ENCODE measurements at regions not wholly inside any gene's neighbourhood (a gene's known extent, or its start where the extent isn't known, plus 50 kb on each side); places are given as distances from the start of the nearest gene placed in this dataset.

DNA sequence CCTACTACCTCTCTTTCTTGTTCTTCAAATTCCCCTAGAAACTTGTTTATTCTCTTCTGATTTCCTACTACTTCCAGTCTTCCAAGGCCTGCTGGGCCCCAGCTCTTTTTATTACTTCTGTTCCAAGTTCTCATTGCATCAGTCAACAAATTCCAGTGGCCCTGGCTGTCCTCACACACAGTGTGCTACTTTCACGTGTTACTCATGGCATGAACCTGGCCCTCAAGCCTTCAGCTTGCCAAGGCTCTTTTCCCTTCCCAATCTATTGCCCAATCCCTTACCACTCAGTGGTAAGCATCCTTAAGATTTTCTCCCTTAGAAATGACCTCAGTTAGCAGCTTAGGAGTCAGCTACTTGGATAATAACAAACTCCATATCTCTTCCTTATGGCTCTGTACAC is 613.5 kb downstream of the LMO4 start (continued):
- TF ChIP-seq, protein P1, sequence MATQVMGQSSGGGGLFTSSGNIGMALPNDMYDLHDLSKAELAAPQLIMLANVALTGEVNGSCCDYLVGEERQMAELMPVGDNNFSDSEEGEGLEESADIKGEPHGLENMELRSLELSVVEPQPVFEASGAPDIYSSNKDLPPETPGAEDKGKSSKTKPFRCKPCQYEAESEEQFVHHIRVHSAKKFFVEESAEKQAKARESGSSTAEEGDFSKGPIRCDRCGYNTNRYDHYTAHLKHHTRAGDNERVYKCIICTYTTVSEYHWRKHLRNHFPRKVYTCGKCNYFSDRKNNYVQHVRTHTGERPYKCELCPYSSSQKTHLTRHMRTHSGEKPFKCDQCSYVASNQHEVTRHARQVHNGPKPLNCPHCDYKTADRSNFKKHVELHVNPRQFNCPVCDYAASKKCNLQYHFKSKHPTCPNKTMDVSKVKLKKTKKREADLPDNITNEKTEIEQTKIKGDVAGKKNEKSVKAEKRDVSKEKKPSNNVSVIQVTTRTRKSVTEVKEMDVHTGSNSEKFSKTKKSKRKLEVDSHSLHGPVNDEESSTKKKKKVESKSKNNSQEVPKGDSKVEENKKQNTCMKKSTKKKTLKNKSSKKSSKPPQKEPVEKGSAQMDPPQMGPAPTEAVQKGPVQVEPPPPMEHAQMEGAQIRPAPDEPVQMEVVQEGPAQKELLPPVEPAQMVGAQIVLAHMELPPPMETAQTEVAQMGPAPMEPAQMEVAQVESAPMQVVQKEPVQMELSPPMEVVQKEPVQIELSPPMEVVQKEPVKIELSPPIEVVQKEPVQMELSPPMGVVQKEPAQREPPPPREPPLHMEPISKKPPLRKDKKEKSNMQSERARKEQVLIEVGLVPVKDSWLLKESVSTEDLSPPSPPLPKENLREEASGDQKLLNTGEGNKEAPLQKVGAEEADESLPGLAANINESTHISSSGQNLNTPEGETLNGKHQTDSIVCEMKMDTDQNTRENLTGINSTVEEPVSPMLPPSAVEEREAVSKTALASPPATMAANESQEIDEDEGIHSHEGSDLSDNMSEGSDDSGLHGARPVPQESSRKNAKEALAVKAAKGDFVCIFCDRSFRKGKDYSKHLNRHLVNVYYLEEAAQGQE (IDR thresholded peaks at IDR 0.05): no peak
- TF ChIP-seq, protein P2, sequence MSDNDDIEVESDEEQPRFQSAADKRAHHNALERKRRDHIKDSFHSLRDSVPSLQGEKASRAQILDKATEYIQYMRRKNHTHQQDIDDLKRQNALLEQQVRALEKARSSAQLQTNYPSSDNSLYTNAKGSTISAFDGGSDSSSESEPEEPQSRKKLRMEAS (IDR thresholded peaks at IDR 0.05): no peak

DNA sequence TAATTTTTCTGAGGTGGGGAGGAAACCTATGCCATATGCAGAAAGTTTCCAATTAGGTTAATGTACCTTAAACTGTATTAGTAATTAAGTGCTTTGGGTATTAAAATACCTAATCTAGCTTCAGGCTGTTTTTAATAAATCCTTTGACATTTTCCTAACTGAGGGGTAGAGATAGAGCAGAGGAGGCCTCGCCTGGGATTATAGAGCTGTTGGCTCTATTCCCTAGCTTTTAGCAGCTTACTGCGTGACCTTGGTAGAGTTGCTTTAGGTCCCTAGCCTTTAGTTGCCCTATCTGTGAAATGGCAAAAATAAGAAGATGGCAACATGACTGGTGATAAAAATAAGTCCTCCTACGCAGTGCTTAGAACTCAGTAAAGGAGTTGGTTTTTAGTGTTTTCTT is 621.0 kb downstream of the LMO4 start:
- 84% methylated on average over 3 of the region's 3 CpGs for WGBS
- TF ChIP-seq FOXA1 (IDR thresholded peaks at IDR 0.05): no peak
- H3K27ac ChIP-seq (ENCODE audit: low read depth in 1 of 2, low read length in 2 of 2): no peak overlapping the region
- H3K27me3 ChIP-seq (ENCODE audit: control insufficient read depth in 4 of 4, insufficient read depth in 4 of 4, low read length in 3 of 4): no peaks in the 10 kb centered on the region
- H3K9ac ChIP-seq (ENCODE audit: low read depth in 1 of 2, low read length in 2 of 2): no peak overlapping the region
- no peaks in the 10 kb centered on the region for H3K36me3 ChIP-seq (ENCODE audit: control insufficient read depth in 4 of 4, insufficient read depth in 3 of 4, low read depth in 1 of 4, low read length in 3 of 4)
- no peak for DNase-seq (ENCODE audit: low spot score)
- no peak overlapping the region for H3K4me3 ChIP-seq (ENCODE audit: low read depth in 1 of 3, low read length in 3 of 3)
- no peaks in the 10 kb centered on the region for H3K4me1 ChIP-seq (ENCODE audit: control insufficient read depth in 4 of 4, insufficient read depth in 4 of 4, low read length in 3 of 4)
- H3K9me3 ChIP-seq (ENCODE audit: control insufficient read depth in 4 of 4, low read length in 3 of 4): no peaks in the 10 kb centered on the region

DNA sequence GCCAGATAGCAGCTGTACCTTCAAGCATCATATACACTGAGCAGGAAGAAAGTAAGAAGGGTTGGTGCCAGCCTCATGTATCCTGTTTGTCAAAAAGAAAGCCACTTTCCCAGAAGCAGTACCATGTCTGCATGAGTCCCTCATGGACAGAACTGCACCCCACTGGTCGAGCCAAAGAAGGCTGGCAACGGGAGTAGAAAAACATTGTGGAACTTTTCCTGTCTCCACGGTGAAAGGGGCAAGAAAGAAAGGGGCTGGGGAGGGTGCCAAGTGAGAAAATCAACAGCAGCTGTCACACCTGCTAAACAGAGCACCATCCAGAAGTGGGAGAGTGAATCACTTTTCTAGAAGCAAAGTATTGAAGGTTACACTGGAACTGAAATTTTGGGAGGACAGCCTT is 621.7 kb downstream of the LMO4 start:
- TF ChIP-seq FOXA2 (IDR thresholded peaks at IDR 0.05) (no peak), GABPA (IDR thresholded peaks at IDR 0.05 in 1 of 2, conservative IDR thresholded peaks at IDR 0.05 in 1 of 2) (no peak), NR2F2 (IDR thresholded peaks at IDR 0.05) (no peak), HNF4A (conservative IDR thresholded peaks at IDR 0.05) (no peak), SP1 (IDR thresholded peaks at IDR 0.05) (no peak), YY1 (IDR thresholded peaks at IDR 0.05) (no peak), HNF4G (IDR thresholded peaks at IDR 0.05) (no peak), JUND (IDR thresholded peaks at IDR 0.05) (no peak), EGR1 (IDR thresholded peaks at IDR 0.05; ENCODE audit: low read depth in 2 of 2) (no peak), RXRA (IDR thresholded peaks at IDR 0.05) (no peak), TAF1 (conservative IDR thresholded peaks at IDR 0.05) (no peak), FOXA1 (IDR thresholded peaks at IDR 0.05) (no peak), RAD21 (IDR thresholded peaks at IDR 0.05) (no peak)
- TF ChIP-seq, protein P3, sequence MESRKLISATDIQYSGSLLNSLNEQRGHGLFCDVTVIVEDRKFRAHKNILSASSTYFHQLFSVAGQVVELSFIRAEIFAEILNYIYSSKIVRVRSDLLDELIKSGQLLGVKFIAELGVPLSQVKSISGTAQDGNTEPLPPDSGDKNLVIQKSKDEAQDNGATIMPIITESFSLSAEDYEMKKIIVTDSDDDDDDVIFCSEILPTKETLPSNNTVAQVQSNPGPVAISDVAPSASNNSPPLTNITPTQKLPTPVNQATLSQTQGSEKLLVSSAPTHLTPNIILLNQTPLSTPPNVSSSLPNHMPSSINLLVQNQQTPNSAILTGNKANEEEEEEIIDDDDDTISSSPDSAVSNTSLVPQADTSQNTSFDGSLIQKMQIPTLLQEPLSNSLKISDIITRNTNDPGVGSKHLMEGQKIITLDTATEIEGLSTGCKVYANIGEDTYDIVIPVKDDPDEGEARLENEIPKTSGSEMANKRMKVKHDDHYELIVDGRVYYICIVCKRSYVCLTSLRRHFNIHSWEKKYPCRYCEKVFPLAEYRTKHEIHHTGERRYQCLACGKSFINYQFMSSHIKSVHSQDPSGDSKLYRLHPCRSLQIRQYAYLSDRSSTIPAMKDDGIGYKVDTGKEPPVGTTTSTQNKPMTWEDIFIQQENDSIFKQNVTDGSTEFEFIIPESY (IDR thresholded peaks at IDR 0.05): no peak
- TF ChIP-seq, protein P1 (IDR thresholded peaks at IDR 0.05): no peak
- TF ChIP-seq, protein P2 (IDR thresholded peaks at IDR 0.05): no peak
- TF ChIP-seq, protein P4, sequence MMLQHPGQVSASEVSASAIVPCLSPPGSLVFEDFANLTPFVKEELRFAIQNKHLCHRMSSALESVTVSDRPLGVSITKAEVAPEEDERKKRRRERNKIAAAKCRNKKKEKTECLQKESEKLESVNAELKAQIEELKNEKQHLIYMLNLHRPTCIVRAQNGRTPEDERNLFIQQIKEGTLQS (IDR thresholded peaks at IDR 0.05): no peak
- TF ChIP-seq, protein P5, sequence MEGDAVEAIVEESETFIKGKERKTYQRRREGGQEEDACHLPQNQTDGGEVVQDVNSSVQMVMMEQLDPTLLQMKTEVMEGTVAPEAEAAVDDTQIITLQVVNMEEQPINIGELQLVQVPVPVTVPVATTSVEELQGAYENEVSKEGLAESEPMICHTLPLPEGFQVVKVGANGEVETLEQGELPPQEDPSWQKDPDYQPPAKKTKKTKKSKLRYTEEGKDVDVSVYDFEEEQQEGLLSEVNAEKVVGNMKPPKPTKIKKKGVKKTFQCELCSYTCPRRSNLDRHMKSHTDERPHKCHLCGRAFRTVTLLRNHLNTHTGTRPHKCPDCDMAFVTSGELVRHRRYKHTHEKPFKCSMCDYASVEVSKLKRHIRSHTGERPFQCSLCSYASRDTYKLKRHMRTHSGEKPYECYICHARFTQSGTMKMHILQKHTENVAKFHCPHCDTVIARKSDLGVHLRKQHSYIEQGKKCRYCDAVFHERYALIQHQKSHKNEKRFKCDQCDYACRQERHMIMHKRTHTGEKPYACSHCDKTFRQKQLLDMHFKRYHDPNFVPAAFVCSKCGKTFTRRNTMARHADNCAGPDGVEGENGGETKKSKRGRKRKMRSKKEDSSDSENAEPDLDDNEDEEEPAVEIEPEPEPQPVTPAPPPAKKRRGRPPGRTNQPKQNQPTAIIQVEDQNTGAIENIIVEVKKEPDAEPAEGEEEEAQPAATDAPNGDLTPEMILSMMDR (IDR thresholded peaks at IDR 0.05; ENCODE audit: low read depth, low read length, missing input control): no peak
- no peak for DNase-seq (ENCODE audit: low spot score)
- Histone ChIP-seq H3K36me3 (ENCODE audit: control insufficient read depth in 4 of 4, insufficient read depth in 3 of 4, low read depth in 1 of 4, low read length in 3 of 4) (no peaks in the 10 kb centered on the region), H3K4me3 (ENCODE audit: low read depth in 1 of 3, low read length in 3 of 3) (no peak overlapping the region), H3K9ac (ENCODE audit: low read depth in 1 of 2, low read length in 2 of 2) (no peak overlapping the region), H3K27ac (ENCODE audit: low read depth in 1 of 2, low read length in 2 of 2) (no peak overlapping the region), H3K4me1 (ENCODE audit: control insufficient read depth in 4 of 4, insufficient read depth in 4 of 4, low read length in 3 of 4) (no peaks in the 10 kb centered on the region), H3K9me3 (ENCODE audit: control insufficient read depth in 4 of 4, low read length in 3 of 4) (no peaks in the 10 kb centered on the region), H3K27me3 (ENCODE audit: control insufficient read depth in 4 of 4, insufficient read depth in 4 of 4, low read length in 3 of 4) (no peaks in the 10 kb centered on the region)
- WGBS: 60% methylated on average over 3 of the region's 3 CpGs
